K562 (cell line): ENCODE measurements at regions not wholly inside any gene's neighbourhood (a gene's known extent, or its start where the extent isn't known, plus 50 kb on each side); places are given as distances from the start of the nearest gene placed in this dataset.

ENCODE experiments used
- ATAC-seq: fragments of 200-7000 bp; cut with Tn5 transposase; 3 replicates; pipeline ENCODE4 v1.9.1; 2020; ENCODE audit warnings: moderate library complexity
- BruUV-seq: library from RNA; stranded (reverse); fragments of 400-500 nt; replicated peaks from 2 replicates; lab custom pipeline; 2021; lab: Mats Ljungman, UMichigan
- CTCF ChIA-PET: fragments of 300-600 bp; formaldehyde crosslinking; extraction: SDS; loops from one replicate; lab custom pipeline; 2021; ENCODE audit warnings: low intra/inter-chr PET ratio; lab: Yijun Ruan, JAX
- POLR2A ChIA-PET: fragments of 300-600, 350-650 bp; sonication (Branson Sonifier 250); formaldehyde crosslinking; extraction: SDS; loops from one replicate; lab custom pipeline; 2021; ENCODE audit warnings: antibody characterized with exemption, inconsistent platforms; lab: Yijun Ruan, JAX
- DNase-seq, 4 experiments: peaks; one replicate each; pipeline versions ENCODE4 v3.0.0 to v3.0.0-alpha.2; 2011 to 2018; ENCODE audit warnings: low spot score in 3 of 4, mixed read lengths in 3 of 4; ENCODE audit errors: extremely low read depth in 1 of 4
- FAIRE-seq: peaks from 2 replicates; lab custom pipeline; 2011; peaks lifted over from hg19 to GRCh38; lab: Jason Lieb, UNC
- H2AFZ ChIP-seq: 2 replicates; pipeline ENCODE4 v1.6.0; 2011; ENCODE audit warnings: low read depth, low read length, control low read depth, inconsistent platforms
- H3K27ac ChIP-seq: fragments of 200-600 bp; 3 replicates; pipeline ENCODE4 v1.8.0; 2011; ENCODE audit warnings: low read depth, mild to moderate bottlenecking, control low read depth, inconsistent platforms, low read length, moderate library complexity, mixed read lengths; ENCODE audit errors: extremely low read depth
- H3K27me3 ChIP-seq, 2 experiments: fragments of 300-600 bp in 1 of 2; 2 replicates in 1 of 2; 3 replicates in 1 of 2; pipeline versions ENCODE4 v1.6.0 to v1.8.0; 2011; ENCODE audit warnings: inconsistent platforms in 2 of 2, low read length in 2 of 2, mild to moderate bottlenecking in 1 of 2, mixed read lengths in 1 of 2, moderate library complexity in 1 of 2; ENCODE audit not compliant: control insufficient read depth in 2 of 2, insufficient read depth in 2 of 2
- H3K36me3 ChIP-seq: fragments of 300-600 bp; 3 replicates; pipeline ENCODE4 v1.8.0; 2011; ENCODE audit warnings: mild to moderate bottlenecking, low read length, inconsistent platforms; ENCODE audit not compliant: control insufficient read depth, insufficient read depth
- H3K4me1 ChIP-seq, 2 experiments: fragments of 200-600 bp in 1 of 2; replicated peaks in 1 of 2; 2 replicates in 1 of 2; 3 replicates in 1 of 2; pipeline versions ENCODE4 v1.5.1 to v1.8.0; 2011; ENCODE audit warnings: inconsistent platforms in 2 of 2, low read length in 2 of 2, mild to moderate bottlenecking in 1 of 2, mixed read lengths in 1 of 2, moderate library complexity in 1 of 2; ENCODE audit not compliant: control insufficient read depth in 2 of 2, insufficient read depth in 2 of 2
- H3K4me2 ChIP-seq: 2 replicates; pipeline ENCODE4 v1.6.1; 2011; ENCODE audit warnings: low read length, control low read depth, inconsistent platforms, mixed read lengths; ENCODE audit not compliant: insufficient read depth
- H3K4me3 ChIP-seq: fragments of 200-600 bp; sonication (generic), shearing (Covaris generic); 2 replicates; pipeline ENCODE4 v1.5.1; 2016; ENCODE audit warnings: control low read depth, inconsistent platforms
- H3K79me2 ChIP-seq: fragments of 200-600 bp; 3 replicates; pipeline ENCODE4 v1.8.0; 2011; ENCODE audit warnings: low read length, inconsistent platforms; ENCODE audit not compliant: control insufficient read depth, insufficient read depth
- H3K9ac ChIP-seq, 2 experiments: 2 replicates each; pipeline versions ENCODE4 v1.6.0 to v1.6.1; 2011; ENCODE audit warnings: low read depth in 2 of 2, low read length in 2 of 2, control low read depth in 1 of 2, inconsistent platforms in 1 of 2, mild to moderate bottlenecking in 1 of 2, mixed read lengths in 1 of 2; ENCODE audit not compliant: insufficient read depth in 1 of 2
- H3K9me1 ChIP-seq: one replicate; pipeline ENCODE4 v1.6.0; 2011; ENCODE audit warnings: inconsistent platforms, mild to moderate bottlenecking, low read length, moderate library complexity; ENCODE audit not compliant: control insufficient read depth, insufficient read depth
- H3K9me3 ChIP-seq: replicated peaks from 2 replicates; pipeline ENCODE4 v1.5.1; 2011; ENCODE audit warnings: low read depth, low read length, inconsistent platforms; ENCODE audit not compliant: control insufficient read depth, insufficient read depth
- H4K20me1 ChIP-seq: replicated peaks from 2 replicates; pipeline ENCODE4 v1.6.1; 2011; ENCODE audit warnings: low read length, inconsistent platforms, mixed read lengths; ENCODE audit not compliant: control insufficient read depth, insufficient read depth
- BRCA1 ChIP-seq, 2 experiments: fragments of 450-650 bp in 1 of 2; sonication (generic) in 1 of 2; formaldehyde crosslinking in 1 of 2; IDR thresholded peaks; 2 replicates each; pipeline versions ENCODE4 v1.5.0 to v1.6.1; 2017 to 2020; ENCODE audit warnings: mild to moderate bottlenecking in 1 of 2, missing genetic modification reagents in 1 of 2
- FUS ChIP-seq: fragments of 200-400 bp; formaldehyde crosslinking; optimal IDR thresholded peaks from 2 replicates; pipeline ENCODE3; 2017; ENCODE audit warnings: low read depth, low read length
- NFE2 ChIP-seq: IDR thresholded peaks from 2 replicates; pipeline ENCODE4 v1.6.1; 2014; ENCODE audit warnings: antibody characterized with exemption, low read depth
- PRMT5 ChIP-seq: sonication (generic); formaldehyde crosslinking; IDR thresholded peaks from 2 replicates; pipeline ENCODE4 v1.5.0; 2020; ENCODE audit warnings: missing genetic modification reagents
- RBFOX2 ChIP-seq: fragments of 200-400 bp; formaldehyde crosslinking; IDR thresholded peaks from 2 replicates; pipeline ENCODE4 v1.6.1; 2017; ENCODE audit warnings: low read depth, mild to moderate bottlenecking, low read length, moderate library complexity
- SMARCC2 ChIP-seq: fragments of 450-650 bp; IDR thresholded peaks from 2 replicates; pipeline ENCODE4 v1.6.1; 2017; ENCODE audit warnings: antibody characterized with exemption, moderate library complexity, mild to moderate bottlenecking, low read depth
- SP2 ChIP-seq: IDR thresholded peaks from 2 replicates; pipeline ENCODE4 v1.6.1; 2011; ENCODE audit warnings: mild to moderate bottlenecking, low read depth, low read length, moderate library complexity; ENCODE audit not compliant: poor library complexity, severe bottlenecking; ENCODE audit errors: extremely low read depth
- STAG1 ChIP-seq: sonication (generic); formaldehyde crosslinking; IDR thresholded peaks from 2 replicates; pipeline ENCODE4 v1.5.0; 2020; ENCODE audit warnings: missing genetic modification reagents, borderline replicate concordance
- TEAD1 ChIP-seq, 2 experiments: fragments of 450-650 bp in 1 of 2; sonication (generic) in 1 of 2; formaldehyde crosslinking; IDR thresholded peaks; 2 replicates each; pipeline versions ENCODE4 v1.4.0 to v1.8.0; 2020 to 2022; ENCODE audit warnings: mild to moderate bottlenecking in 2 of 2, missing genetic modification reagents in 1 of 2
- THRAP3 ChIP-seq: fragments of 450-650 bp; IDR thresholded peaks from 2 replicates; pipeline ENCODE4 v1.6.1; 2016; ENCODE audit warnings: mild to moderate bottlenecking, inconsistent platforms, borderline replicate concordance
- U2AF1 ChIP-seq: fragments of 200-400 bp; formaldehyde crosslinking; optimal IDR thresholded peaks from 2 replicates; pipeline ENCODE3; 2017; ENCODE audit warnings: mild to moderate bottlenecking, low read depth, low read length, moderate library complexity
- XRCC5 ChIP-seq: fragments of 200-400 bp; formaldehyde crosslinking; IDR thresholded peaks from 2 replicates; pipeline ENCODE4 v1.6.1; 2017; ENCODE audit warnings: low read depth, mild to moderate bottlenecking, low read length
- ZFP30 ChIP-seq: fragments of 250-450 bp; sonication (Bioruptor Pico); IDR thresholded peaks from 2 replicates; pipeline ENCODE4 v1.8.0; 2022; ENCODE audit warnings: moderate library complexity, mild to moderate bottlenecking, inconsistent platforms, borderline replicate concordance
- ZNF121 ChIP-seq: sonication (generic); formaldehyde crosslinking; conservative IDR thresholded peaks from 2 replicates; pipeline ENCODE4 v1.8.0; 2022; ENCODE audit warnings: missing genetic modification reagents
- ZNF232 ChIP-seq: sonication (generic); formaldehyde crosslinking; IDR thresholded peaks from 2 replicates; pipeline ENCODE4 v1.8.0; 2022; ENCODE audit warnings: mild to moderate bottlenecking, missing genetic modification reagents
- WGBS: fragments of 100-300 bp; shearing (Covaris generic); methylation state at CpG from one replicate; pipeline ENCODE4 v1.1.6; 2016; ENCODE audit warnings: low coverage, mixed read lengths; ENCODE audit not compliant: insufficient coverage; ENCODE audit errors: missing lambda C conversion rate; 5-methylcytosine and 5-hydroxymethylcytosine counted together
- in situ Hi-C: fragments of 300-500 bp; cut with MboI; formaldehyde crosslinking; loops from 4 replicates; pipeline ENCODE4 v1.15.0; 2018; ENCODE audit warnings: inconsistent platforms, mixed read lengths
- intact Hi-C: fragments of 100-400 bp; cut with micrococcal nuclease; formaldehyde crosslinking; loops from 2 replicates; pipeline ENCODE4 v1.14.2; 2022
- TF ChIP-seq, protein P1 (sequence below): fragments of 450-650 bp; formaldehyde crosslinking; IDR thresholded peaks from 2 replicates; pipeline ENCODE4 v1.4.0; 2020; ENCODE audit warnings: mild to moderate bottlenecking, mixed read lengths
- TF ChIP-seq, protein P2 (sequence below): fragments of 250-450 bp; sonication (Bioruptor Pico); IDR thresholded peaks from 2 replicates; pipeline ENCODE4 v1.8.0; 2021; ENCODE audit warnings: moderate library complexity, mild to moderate bottlenecking, inconsistent platforms

DNA sequence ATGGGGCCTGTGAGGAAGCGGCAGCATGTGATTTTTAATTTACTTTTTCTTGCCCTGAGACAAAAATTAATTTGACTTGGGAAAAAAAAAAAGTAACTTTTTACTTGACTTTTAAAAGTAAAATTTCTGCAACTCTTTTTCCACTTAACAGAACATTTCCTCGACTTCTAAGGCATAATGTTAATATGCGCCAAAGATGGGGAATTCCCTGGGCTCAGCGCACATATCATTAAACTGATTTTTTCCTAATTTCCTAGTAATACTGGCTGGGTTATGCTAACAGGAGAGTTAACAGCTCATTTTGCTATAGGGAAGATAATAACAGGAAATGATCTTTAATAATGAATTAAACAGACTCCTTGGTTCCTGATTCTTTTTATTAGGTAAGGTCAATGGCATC, 120.6 kb upstream of the CDH5 start:
- no peaks in the 10 kb centered on the region for H3K9me3 ChIP-seq
- no peaks in the 10 kb centered on the region for H3K9me1 ChIP-seq
- H3K27me3 ChIP-seq, result peaks cover 4 to 5% of the 10 kb centered on the region in 2 experiments; a peak in 1 of 5 replicates
- POLR2A ChIA-PET, result no interaction called here
- no TSS peak for BruUV-seq
- ATAC-seq (no peak), DNase-seq (no peak), FAIRE-seq (no peak)
- no peaks in the 10 kb centered on the region for H3K36me3 ChIP-seq
- CTCF ChIA-PET, result no interaction called here
- no peaks in the 10 kb centered on the region for H3K79me2 ChIP-seq
- no peak overlapping the region for H3K27ac ChIP-seq
- no peak overlapping the region for H3K9ac ChIP-seq
- 2% methylated on average over 4 of the region's 4 CpGs for WGBS
- no peak overlapping the region for H3K4me2 ChIP-seq
- H2AFZ ChIP-seq, result no peak overlapping the region
- no peaks in the 10 kb centered on the region; the same call in 1 of the 2 replicates for H4K20me1 ChIP-seq
- no peaks in the 10 kb centered on the region for H3K4me1 ChIP-seq
- intact Hi-C loops, result no loop called here
- in situ Hi-C loops, result no loop called here
- no peak overlapping the region for H3K4me3 ChIP-seq
- no peak for TF ChIP-seq TEAD1 (CRISPR knock-in tag; IDR thresholded peaks at IDR 0.05)
- no peak for TF ChIP-seq PRMT5 (CRISPR knock-in tag)
- no peak for TF ChIP-seq U2AF1
- no peak for TF ChIP-seq SP2
- no peak for TF ChIP-seq NFE2
- no peak for TF ChIP-seq ZNF121 (CRISPR knock-in tag)
- no peak for TF ChIP-seq XRCC5
- no peak for TF ChIP-seq STAG1 (CRISPR knock-in tag)
- TF ChIP-seq, all 486 proteins: peak for 0

DNA sequence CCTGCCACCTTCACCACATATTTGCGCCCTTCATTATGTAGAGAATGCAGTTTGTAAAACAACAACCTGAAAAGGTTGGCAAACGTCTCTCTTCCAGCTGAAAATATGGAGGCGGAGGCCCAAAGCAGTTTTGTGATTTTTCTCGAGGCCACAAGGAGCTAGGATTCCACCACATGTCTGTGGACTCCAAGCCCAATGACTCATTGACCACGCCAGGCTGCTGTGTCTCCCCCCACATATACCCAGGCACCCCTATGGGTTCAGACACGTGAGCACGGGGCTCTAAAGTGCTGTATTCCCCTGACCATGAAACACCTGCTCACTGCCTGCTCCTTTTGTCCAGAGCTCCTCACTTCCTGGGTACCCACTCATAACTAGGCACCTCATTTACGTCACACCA, 121.4 kb upstream of the CDH5 start:
- H2AFZ ChIP-seq, result no peak overlapping the region
- H3K9ac ChIP-seq, result no peak overlapping the region
- ChIA-PET POLR2A (no interaction called here), CTCF (no interaction called here)
- 0% methylated on average over 8 of the region's 8 CpGs for WGBS
- no peaks in the 10 kb centered on the region for H3K9me3 ChIP-seq
- H3K4me1 ChIP-seq, result no peaks in the 10 kb centered on the region
- DNase-seq (no peak), FAIRE-seq (no peak), ATAC-seq (no peak)
- H4K20me1 ChIP-seq, result no peaks in the 10 kb centered on the region; the same call in 1 of the 2 replicates
- no peak overlapping the region for H3K4me3 ChIP-seq
- no peaks in the 10 kb centered on the region for H3K36me3 ChIP-seq
- no peak overlapping the region for H3K27ac ChIP-seq
- no peaks in the 10 kb centered on the region for H3K79me2 ChIP-seq
- in situ Hi-C loops, result no loop called here
- H3K27me3 ChIP-seq, result peaks cover 4% of the 10 kb centered on the region in 2 experiments; a peak in 1 of 5 replicates
- no peak overlapping the region for H3K4me2 ChIP-seq
- BruUV-seq, result no TSS peak
- no peaks in the 10 kb centered on the region for H3K9me1 ChIP-seq
- intact Hi-C loops, result no loop called here
- TF ChIP-seq FUS (no peak), RBFOX2 (no peak), ZNF121 (CRISPR knock-in tag) (no peak), ZNF232 (CRISPR knock-in tag) (no peak), SMARCC2 (no peak), BRCA1 (IDR thresholded peaks at IDR 0.05) (no peak), BRCA1 (CRISPR knock-in tag; IDR thresholded peaks at IDR 0.05) (no peak), ZFP30 (no peak), THRAP3 (no peak)
- TF ChIP-seq, protein P1, sequence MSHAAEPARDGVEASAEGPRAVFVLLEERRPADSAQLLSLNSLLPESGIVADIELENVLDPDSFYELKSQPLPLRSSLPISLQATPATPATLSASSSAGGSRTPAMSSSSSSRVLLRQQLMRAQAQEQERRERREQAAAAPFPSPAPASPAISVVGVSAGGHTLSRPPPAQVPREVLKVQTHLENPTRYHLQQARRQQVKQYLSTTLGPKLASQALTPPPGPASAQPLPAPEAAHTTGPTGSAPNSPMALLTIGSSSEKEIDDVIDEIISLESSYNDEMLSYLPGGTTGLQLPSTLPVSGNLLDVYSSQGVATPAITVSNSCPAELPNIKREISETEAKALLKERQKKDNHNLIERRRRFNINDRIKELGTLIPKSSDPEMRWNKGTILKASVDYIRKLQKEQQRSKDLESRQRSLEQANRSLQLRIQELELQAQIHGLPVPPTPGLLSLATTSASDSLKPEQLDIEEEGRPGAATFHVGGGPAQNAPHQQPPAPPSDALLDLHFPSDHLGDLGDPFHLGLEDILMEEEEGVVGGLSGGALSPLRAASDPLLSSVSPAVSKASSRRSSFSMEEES, result no peak
- TF ChIP-seq, protein P2, sequence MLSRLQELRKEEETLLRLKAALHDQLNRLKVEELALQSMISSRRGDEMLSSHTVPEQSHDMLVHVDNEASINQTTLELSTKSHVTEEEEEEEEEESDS (CRISPR knock-in tag), result no peak
